Upper lobe of left lung (tissue), 4 donors: ENCODE measurements at regions not wholly inside any gene's neighbourhood (a gene's known extent, or its start where the extent isn't known, plus 50 kb on each side); places are given as distances from the start of the nearest gene placed in this dataset.

Experiments
- CTCF ChIP-seq, 6 experiments: fragments of 450-650 bp in 4 of 6; fragments of 200-600 bp in 2 of 6; sonication (generic) in 2 of 6; IDR thresholded peaks; one replicate each; pipeline ENCODE4 v1.5.1; 2016 to 2019; ENCODE audit warnings: antibody characterized with exemption in 6 of 6
- POLR2A ChIP-seq, 4 donors: fragments of 450-650 bp; IDR thresholded peaks; one replicate each; pipeline ENCODE4 v1.5.1; 2016 to 2017; ENCODE audit warnings: antibody characterized with exemption in 4 of 4, mild to moderate bottlenecking in 2 of 4

- no peak for TF ChIP-seq CTCF (IDR thresholded peaks at IDR 0.05)
- no peak for TF ChIP-seq POLR2A (IDR thresholded peaks at IDR 0.05)
Observed at GRCh38 chr18:47370052-47370451, 118.6 kb upstream of the SKOR2 start.
